ENCODE measurements at regions not wholly inside any gene's neighbourhood (a gene's known extent, or its start where the extent isn't known, plus 50 kb on each side); places are given as distances from the start of the nearest gene placed in this dataset.

DNA sequence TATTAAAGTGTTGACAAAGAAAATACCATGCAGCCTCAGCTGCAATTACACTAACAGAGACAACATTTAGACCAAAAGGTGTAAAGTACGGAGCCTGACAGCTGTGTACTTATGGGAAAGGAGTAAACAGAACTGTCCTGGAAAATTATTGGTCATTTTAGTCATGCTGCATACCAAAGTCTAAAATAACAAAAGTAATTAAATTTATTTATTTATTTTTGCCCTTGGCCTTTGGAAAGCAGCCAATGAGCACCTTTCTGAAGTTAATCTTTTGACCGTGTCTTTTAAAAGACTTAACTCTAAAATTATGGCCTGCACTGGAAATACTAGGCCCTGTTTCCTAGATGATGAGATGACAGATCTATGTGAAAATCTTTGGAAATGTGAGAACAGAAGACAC is 597.6 kb downstream of the NXPH1 start:
- TF ChIP-seq, protein P1, sequence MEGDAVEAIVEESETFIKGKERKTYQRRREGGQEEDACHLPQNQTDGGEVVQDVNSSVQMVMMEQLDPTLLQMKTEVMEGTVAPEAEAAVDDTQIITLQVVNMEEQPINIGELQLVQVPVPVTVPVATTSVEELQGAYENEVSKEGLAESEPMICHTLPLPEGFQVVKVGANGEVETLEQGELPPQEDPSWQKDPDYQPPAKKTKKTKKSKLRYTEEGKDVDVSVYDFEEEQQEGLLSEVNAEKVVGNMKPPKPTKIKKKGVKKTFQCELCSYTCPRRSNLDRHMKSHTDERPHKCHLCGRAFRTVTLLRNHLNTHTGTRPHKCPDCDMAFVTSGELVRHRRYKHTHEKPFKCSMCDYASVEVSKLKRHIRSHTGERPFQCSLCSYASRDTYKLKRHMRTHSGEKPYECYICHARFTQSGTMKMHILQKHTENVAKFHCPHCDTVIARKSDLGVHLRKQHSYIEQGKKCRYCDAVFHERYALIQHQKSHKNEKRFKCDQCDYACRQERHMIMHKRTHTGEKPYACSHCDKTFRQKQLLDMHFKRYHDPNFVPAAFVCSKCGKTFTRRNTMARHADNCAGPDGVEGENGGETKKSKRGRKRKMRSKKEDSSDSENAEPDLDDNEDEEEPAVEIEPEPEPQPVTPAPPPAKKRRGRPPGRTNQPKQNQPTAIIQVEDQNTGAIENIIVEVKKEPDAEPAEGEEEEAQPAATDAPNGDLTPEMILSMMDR (IDR thresholded peaks at IDR 0.05) = no peak
- TF ChIP-seq EZH2 (IDR thresholded peaks at IDR 0.05) = no peak
